MCF 10A (cell line): ENCODE measurements at regions not wholly inside any gene's neighbourhood (a gene's known extent, or its start where the extent isn't known, plus 50 kb on each side); places are given as distances from the start of the nearest gene placed in this dataset.

Experiments used
- BruUV-seq: library from RNA; stranded (reverse); fragments of 400-500 nt; replicated peaks from 2 replicates; lab custom pipeline; 2021; lab: Mats Ljungman, UMichigan
- CTCF ChIA-PET: fragments of 300-600 bp; sonication (Branson Sonifier 250); formaldehyde crosslinking; extraction: SDS; loops from one replicate; lab custom pipeline; 2021; ENCODE audit warnings: antibody characterized with exemption, inconsistent platforms; lab: Yijun Ruan, JAX
- POLR2A ChIA-PET: fragments of 300-600, 350-650 bp; sonication (Branson Sonifier 250); formaldehyde crosslinking; extraction: SDS; loops from one replicate; lab custom pipeline; 2020; ENCODE audit warnings: antibody characterized with exemption, inconsistent platforms; lab: Yijun Ruan, JAX
- DNase-seq: peaks from one replicate; pipeline ENCODE4 v3.0.0-alpha.2; 2018; ENCODE audit not compliant: unreplicated experiment
- H3K27ac Mint-ChIP-seq: one replicate; pipeline ENCODE4 v1.8.0; 2022; ENCODE audit warnings: mild to moderate bottlenecking, low read depth, mixed read lengths; ENCODE audit not compliant: unreplicated experiment
- H3K27me3 Mint-ChIP-seq: one replicate; pipeline ENCODE4 v1.8.0; 2022; ENCODE audit warnings: mixed read lengths; ENCODE audit not compliant: insufficient read depth, unreplicated experiment
- H3K36me3 Mint-ChIP-seq: one replicate; pipeline ENCODE4 v1.8.0; 2022; ENCODE audit warnings: mild to moderate bottlenecking, moderate library complexity, mixed read lengths; ENCODE audit not compliant: insufficient read depth, unreplicated experiment
- H3K4me1 Mint-ChIP-seq: one replicate; pipeline ENCODE4 v1.8.0; 2022; ENCODE audit warnings: mixed read lengths; ENCODE audit not compliant: insufficient read depth, unreplicated experiment
- H3K4me3 Mint-ChIP-seq: one replicate; pipeline ENCODE4 v1.8.0; 2022; ENCODE audit warnings: mild to moderate bottlenecking, moderate library complexity, mixed read lengths; ENCODE audit not compliant: unreplicated experiment
- H3K9me3 Mint-ChIP-seq: one replicate; pipeline ENCODE4 v1.8.0; 2022; ENCODE audit warnings: mixed read lengths; ENCODE audit not compliant: unreplicated experiment
- CTCF ChIP-seq: fragments of 200-600 bp; IDR thresholded peaks from one replicate; pipeline ENCODE4 v1.8.0; 2022; ENCODE audit warnings: antibody characterized with exemption, mild to moderate bottlenecking; ENCODE audit not compliant: unreplicated experiment
- intact Hi-C: fragments of 100-400 bp; cut with micrococcal nuclease; formaldehyde crosslinking; loops from 2 replicates; pipeline ENCODE4 v1.14.1; 2022

GRCh38 chr18:48479531-48479930 lies 59.3 kb upstream of the CTIF start:
- no peaks in the 10 kb centered on the region for H3K36me3 Mint-ChIP-seq
- ChIA-PET CTCF (interaction anchor here (0.6 kb wide), 1 partner anchor 61 kb away, joined by 3 read pairs; no protein-coding TSS in a partner anchor), POLR2A (interaction anchor here (1.2 kb wide), 1 partner anchor 64 kb away, joined by 3 read pairs; no protein-coding TSS in a partner anchor)
- no TSS peak for BruUV-seq
- intact Hi-C loops = loop anchor here (10.0 kb wide), 1 partner anchor 295 kb away; no protein-coding TSS in a partner anchor
- H3K27me3 Mint-ChIP-seq = no peaks in the 10 kb centered on the region
- no peak overlapping the region for H3K27ac Mint-ChIP-seq
- TF ChIP-seq CTCF = no peak
- H3K4me3 Mint-ChIP-seq = no peak overlapping the region
- no peak for DNase-seq
- H3K4me1 Mint-ChIP-seq = peaks cover 6% of the 10 kb centered on the region
- peaks cover 6% of the 10 kb centered on the region for H3K9me3 Mint-ChIP-seq

- Mint-ChIP-seq H3K9me3 (peaks cover 13% of the 10 kb centered on the region), H3K4me1 (peaks cover 5% of the 10 kb centered on the region), H3K4me3 (no peak overlapping the region), H3K27me3 (peaks cover 13% of the 10 kb centered on the region), H3K36me3 (no peaks in the 10 kb centered on the region), H3K27ac (no peak overlapping the region)
- POLR2A ChIA-PET = no interaction called here
- DNase-seq = no peak
- intact Hi-C loops = loop anchor here (2.0 to 10.0 kb wide), 2 partner anchors 61 to 297 kb away; partner anchors contain the start of gene CTIF
- no TSS peak for BruUV-seq
- CTCF ChIA-PET = interaction anchor here (0.6 to 2.4 kb wide), 5 partner anchors 13 to 197 kb away, joined by 3 to 21 read pairs (median 4); no protein-coding TSS in a partner anchor
- no peak for TF ChIP-seq CTCF
Observed at GRCh38 chr18:48477348-48477747, 61.5 kb upstream of the CTIF start.

- H3K9me3 Mint-ChIP-seq = peaks cover 18% of the 10 kb centered on the region
- H3K4me1 Mint-ChIP-seq = peaks cover 5% of the 10 kb centered on the region
- POLR2A ChIA-PET = interaction anchor here (0.6 to 1.6 kb wide), 5 partner anchors 10 to 269 kb away, joined by 3 to 6 read pairs (median 4); no protein-coding TSS in a partner anchor
- TF ChIP-seq CTCF = no peak
- H3K27ac Mint-ChIP-seq = no peak overlapping the region
- BruUV-seq = no TSS peak
- peaks cover 16% of the 10 kb centered on the region for H3K27me3 Mint-ChIP-seq
- DNase-seq = no peak
- H3K4me3 Mint-ChIP-seq = no peak overlapping the region
- intact Hi-C loops = loop anchor here (1.0 to 10.0 kb wide), 3 partner anchors 62 to 298 kb away; partner anchors contain the start of gene CTIF
- CTCF ChIA-PET = interaction anchor here (0.6 to 3.5 kb wide), 35 partner anchors 9 to 701 kb away, joined by 3 to 99 read pairs (median 4); no protein-coding TSS in a partner anchor
- H3K36me3 Mint-ChIP-seq = no peaks in the 10 kb centered on the region
Observed at GRCh38 chr18:48476550-48476917, 62.3 kb upstream of the CTIF start.

- H3K27ac Mint-ChIP-seq = no peak overlapping the region
- peaks cover 16% of the 10 kb centered on the region for H3K27me3 Mint-ChIP-seq
- H3K4me3 Mint-ChIP-seq = no peak overlapping the region
- peak; percentile 71 for DNase-seq
- H3K36me3 Mint-ChIP-seq = no peaks in the 10 kb centered on the region
- peaks cover 18% of the 10 kb centered on the region for H3K9me3 Mint-ChIP-seq
- TF ChIP-seq CTCF = peak; percentile 86
- CTCF ChIA-PET = interaction anchor here (0.5 to 3.5 kb wide), 51 partner anchors 8 to 702 kb away, joined by 3 to 99 read pairs (median 4); no protein-coding TSS in a partner anchor
- intact Hi-C loops = loop anchor here (1.0 to 10.0 kb wide), 3 partner anchors 63 to 299 kb away; partner anchors contain the start of gene CTIF
- no TSS peak for BruUV-seq
- peaks cover 5% of the 10 kb centered on the region for H3K4me1 Mint-ChIP-seq
- POLR2A ChIA-PET = interaction anchor here (0.6 to 1.6 kb wide), 7 partner anchors 10 to 270 kb away, joined by 3 to 6 read pairs (median 4); no protein-coding TSS in a partner anchor
Observed at GRCh38 chr18:48475635-48476549, 62.9 kb upstream of the CTIF start.
